Prostate gland (tissue), 2 donors: ENCODE measurements at regions not wholly inside any gene's neighbourhood (a gene's known extent, or its start where the extent isn't known, plus 50 kb on each side); places are given as distances from the start of the nearest gene placed in this dataset.

Experiments
- POLR2A ChIP-seq: fragments of 450-650 bp; IDR thresholded peaks from one replicate; pipeline ENCODE4 v1.6.1; 2016; ENCODE audit warnings: antibody characterized with exemption, mild to moderate bottlenecking
- TF ChIP-seq, protein P1 (sequence below), 4 experiments: fragments of 200-600 bp in 2 of 4; fragments of 450-650 bp in 2 of 4; sonication (generic) in 2 of 4; IDR thresholded peaks; 1 replicate in 3 of 4; 2 replicates in 1 of 4; pipeline ENCODE4 v1.5.1; 2016 to 2019; ENCODE audit warnings: antibody characterized with exemption in 4 of 4, mild to moderate bottlenecking in 2 of 4, moderate library complexity in 2 of 4

DNA sequence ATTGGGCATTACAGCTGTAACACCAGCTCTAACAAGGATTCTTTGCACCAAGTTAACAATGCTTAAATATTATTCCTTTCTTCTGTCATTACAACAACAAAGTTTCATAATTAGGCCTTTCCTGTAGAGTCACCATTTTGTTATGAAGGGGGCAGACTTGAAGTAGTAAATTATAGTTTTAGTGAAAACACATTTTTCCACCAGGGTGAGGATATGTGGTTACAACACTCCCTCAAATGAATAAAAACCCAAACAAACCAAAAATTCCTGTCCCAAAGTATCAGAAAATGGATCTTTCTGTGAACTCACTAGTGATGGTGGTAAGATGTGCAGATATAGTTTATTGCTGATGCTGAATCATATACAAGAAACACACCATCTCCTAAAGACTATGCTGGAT, 250.5 kb upstream of the TUT7 start:
- TF ChIP-seq, protein P1, sequence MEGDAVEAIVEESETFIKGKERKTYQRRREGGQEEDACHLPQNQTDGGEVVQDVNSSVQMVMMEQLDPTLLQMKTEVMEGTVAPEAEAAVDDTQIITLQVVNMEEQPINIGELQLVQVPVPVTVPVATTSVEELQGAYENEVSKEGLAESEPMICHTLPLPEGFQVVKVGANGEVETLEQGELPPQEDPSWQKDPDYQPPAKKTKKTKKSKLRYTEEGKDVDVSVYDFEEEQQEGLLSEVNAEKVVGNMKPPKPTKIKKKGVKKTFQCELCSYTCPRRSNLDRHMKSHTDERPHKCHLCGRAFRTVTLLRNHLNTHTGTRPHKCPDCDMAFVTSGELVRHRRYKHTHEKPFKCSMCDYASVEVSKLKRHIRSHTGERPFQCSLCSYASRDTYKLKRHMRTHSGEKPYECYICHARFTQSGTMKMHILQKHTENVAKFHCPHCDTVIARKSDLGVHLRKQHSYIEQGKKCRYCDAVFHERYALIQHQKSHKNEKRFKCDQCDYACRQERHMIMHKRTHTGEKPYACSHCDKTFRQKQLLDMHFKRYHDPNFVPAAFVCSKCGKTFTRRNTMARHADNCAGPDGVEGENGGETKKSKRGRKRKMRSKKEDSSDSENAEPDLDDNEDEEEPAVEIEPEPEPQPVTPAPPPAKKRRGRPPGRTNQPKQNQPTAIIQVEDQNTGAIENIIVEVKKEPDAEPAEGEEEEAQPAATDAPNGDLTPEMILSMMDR (IDR thresholded peaks at IDR 0.05), result no peak
- no peak for TF ChIP-seq POLR2A
